H1 (cell line): ENCODE measurements at regions not wholly inside any gene's neighbourhood (a gene's known extent, or its start where the extent isn't known, plus 50 kb on each side); places are given as distances from the start of the nearest gene placed in this dataset.

Source experiments
- ASH2L ChIP-seq: fragments of 200-600, 300-600 bp; sonication (generic); IDR thresholded peaks from one replicate; pipeline ENCODE4 v1.7.1; 2017; ENCODE audit warnings: low read length
- SIRT6 ChIP-seq: IDR thresholded peaks from one replicate; pipeline ENCODE4 v1.7.1; 2012; ENCODE audit warnings: low read length, inconsistent platforms

DNA sequence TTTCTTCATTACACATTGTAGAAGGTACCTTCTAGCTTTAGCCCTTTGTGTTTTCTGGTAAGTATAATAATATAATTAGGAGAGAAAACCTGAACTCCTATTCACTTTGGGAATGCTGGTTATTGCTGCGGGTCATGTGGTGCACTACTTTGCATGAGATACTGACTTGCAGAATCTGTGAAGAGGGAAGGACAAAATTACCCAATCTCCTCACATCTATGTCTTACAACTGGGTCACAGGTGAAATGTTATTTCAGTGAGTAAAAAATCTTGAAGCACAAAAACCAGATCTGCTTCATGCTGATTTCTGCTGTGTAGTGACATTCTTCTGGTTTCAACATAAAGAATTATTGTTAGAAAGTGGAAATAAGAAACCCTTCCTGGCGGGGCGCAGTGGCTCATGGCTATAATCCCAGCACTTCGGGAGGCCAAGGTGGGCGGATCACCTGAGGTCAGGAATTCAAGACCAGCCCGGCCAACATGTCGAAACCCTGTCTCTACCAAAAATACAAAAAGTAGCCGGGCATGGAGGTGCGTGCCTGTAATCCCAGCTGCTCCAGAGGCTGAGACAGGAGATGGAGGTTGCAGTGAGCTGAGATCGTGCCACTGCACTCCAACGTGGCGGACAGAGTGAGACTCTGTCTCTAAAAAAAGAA, 211.0 kb upstream of the REG3G start (continued):
- no peak for TF ChIP-seq SIRT6
- no peak for TF ChIP-seq ASH2L
